ENCODE measurements at regions not wholly inside any gene's neighbourhood (a gene's known extent, or its start where the extent isn't known, plus 50 kb on each side); places are given as distances from the start of the nearest gene placed in this dataset.

DNA sequence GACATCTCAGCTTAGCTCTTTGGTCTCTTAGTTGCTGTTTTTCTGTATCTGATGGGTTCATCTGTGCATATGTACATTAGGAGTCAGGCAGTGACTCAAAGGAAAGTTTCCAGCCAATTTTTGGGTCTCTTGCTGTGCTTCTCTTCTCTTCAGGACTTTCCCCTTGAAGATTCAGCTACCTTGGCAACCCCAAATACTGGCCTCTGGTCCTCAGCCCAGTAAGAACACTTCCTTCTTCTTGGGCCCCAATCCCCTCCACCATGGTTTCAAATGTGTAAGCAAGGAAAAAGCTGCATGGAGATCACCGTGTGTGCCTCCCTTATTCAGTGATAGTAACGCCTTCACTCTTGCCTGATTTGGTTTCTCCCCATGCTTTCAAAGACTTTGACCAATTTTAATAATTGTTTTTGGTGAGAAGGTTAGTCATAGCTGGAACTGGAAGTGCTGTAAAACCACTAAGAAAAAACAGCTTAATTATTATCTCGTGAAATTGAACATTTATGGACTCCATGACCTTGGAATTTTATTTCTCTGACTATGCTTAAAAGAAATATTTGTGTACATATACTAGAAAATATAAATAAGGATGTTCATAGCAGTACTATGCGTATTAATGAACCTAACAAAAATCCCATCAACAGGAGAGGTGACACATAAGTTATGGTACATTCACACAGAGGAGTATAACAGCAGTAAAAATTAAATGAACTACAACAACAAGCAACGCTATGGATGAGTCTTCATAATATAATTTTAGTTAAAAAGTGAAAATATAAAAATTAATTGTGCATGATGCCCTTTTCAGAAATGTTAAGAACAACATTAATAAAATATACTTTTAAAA lies 125.3 kb upstream of the BCL6 start:
- H3K4me3 ChIP-seq (ENCODE audit: low read length) = no peak overlapping the region
- TF ChIP-seq, protein P1, sequence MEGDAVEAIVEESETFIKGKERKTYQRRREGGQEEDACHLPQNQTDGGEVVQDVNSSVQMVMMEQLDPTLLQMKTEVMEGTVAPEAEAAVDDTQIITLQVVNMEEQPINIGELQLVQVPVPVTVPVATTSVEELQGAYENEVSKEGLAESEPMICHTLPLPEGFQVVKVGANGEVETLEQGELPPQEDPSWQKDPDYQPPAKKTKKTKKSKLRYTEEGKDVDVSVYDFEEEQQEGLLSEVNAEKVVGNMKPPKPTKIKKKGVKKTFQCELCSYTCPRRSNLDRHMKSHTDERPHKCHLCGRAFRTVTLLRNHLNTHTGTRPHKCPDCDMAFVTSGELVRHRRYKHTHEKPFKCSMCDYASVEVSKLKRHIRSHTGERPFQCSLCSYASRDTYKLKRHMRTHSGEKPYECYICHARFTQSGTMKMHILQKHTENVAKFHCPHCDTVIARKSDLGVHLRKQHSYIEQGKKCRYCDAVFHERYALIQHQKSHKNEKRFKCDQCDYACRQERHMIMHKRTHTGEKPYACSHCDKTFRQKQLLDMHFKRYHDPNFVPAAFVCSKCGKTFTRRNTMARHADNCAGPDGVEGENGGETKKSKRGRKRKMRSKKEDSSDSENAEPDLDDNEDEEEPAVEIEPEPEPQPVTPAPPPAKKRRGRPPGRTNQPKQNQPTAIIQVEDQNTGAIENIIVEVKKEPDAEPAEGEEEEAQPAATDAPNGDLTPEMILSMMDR (IDR thresholded peaks at IDR 0.05; ENCODE audit: insufficient read depth, low read depth, low read length, missing control alignments) = no peak
- DNase-seq (ENCODE audit: low read depth) = no peak

DNA sequence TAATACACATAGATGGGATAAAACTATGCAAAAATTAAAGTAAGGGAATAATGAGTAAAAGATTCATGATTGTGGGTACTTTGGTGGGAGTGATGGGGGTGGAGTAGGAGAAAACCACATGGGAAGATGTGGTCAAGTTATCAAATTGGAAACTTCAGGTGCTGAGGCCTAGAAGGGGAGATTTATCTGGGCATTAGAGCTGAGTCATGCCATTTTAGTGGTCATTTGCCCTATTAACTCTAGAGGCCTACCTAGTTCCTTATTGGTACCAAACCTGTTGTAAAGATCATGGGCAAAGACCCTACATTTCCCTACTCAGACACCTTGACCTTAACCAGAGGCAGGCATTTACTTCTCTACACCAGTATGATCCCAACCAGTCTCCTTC lies 125.9 kb upstream of the BCL6 start:
- TF ChIP-seq, protein P1 (IDR thresholded peaks at IDR 0.05; ENCODE audit: insufficient read depth, low read depth, low read length, missing control alignments) = no peak
- no peak overlapping the region for H3K4me3 ChIP-seq (ENCODE audit: low read length)
- no peak for DNase-seq (ENCODE audit: low read depth)

DNA sequence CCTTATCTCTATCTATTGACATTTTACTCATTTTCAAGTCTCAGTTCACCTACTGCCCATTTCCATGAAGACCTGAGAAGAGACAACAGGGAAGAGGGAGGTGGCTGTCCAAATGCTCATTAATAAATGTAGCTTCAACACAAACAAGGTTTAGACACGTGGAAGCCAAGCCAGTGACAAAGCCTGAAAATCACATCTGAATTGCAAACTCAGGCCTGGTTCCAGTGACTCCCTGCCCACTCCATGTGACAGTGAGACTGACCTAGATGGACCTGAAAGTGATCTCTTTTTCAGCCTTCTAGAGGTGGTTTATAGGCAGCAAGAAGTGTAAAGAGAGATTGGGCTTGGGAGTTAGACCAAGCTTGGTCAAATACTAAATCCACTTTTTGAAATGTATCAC lies 126.6 kb upstream of the BCL6 start:
- DNase-seq (ENCODE audit: low read depth) = no peak
- TF ChIP-seq, protein P1 (IDR thresholded peaks at IDR 0.05; ENCODE audit: insufficient read depth, low read depth, low read length, missing control alignments) = no peak
- H3K4me3 ChIP-seq (ENCODE audit: low read length) = no peak overlapping the region

DNA sequence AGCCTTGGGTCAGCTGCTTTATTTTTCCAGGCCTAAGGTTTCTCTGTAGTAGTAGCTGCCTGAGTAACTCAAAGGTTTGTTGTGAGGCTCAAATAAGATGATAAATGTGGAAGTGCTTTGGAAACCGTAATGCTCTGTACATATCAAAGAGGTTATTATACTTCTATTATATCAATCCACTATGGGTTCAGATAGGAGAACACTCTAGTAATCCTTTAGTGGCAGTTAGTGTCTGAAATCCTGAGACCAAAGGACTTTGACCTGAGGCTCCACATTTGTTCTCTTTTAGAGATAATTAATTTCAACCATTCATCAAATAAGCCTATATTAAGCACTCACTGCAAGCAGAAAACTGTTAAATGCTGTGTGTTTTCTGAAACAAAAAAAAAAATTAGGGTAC lies 128.6 kb upstream of the BCL6 start:
- H3K4me3 ChIP-seq (ENCODE audit: low read length) = no peak overlapping the region
- DNase-seq (ENCODE audit: low read depth) = no peak
- TF ChIP-seq, protein P1 (IDR thresholded peaks at IDR 0.05; ENCODE audit: insufficient read depth, low read depth, low read length, missing control alignments) = no peak

DNA sequence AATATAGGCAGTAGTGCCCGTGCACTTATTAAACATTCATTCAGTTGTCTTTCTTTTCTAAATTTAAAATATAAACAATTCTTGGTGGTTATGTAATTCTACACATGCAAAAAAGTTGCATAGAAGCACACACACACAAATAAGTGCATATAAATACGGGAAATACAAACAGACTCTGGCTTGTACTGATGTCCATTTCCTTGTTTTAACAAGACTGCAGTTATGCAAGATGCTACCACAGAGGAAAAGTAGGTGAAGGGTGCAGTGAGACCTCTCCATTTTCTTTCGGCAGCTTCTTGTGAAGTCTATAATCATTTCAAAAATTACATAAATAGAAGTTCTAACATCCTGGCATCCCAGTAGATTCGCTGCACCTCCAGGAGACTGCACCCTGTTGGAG lies 130.6 kb upstream of the BCL6 start:
- no peak for DNase-seq (ENCODE audit: low read depth)
- no peak overlapping the region for H3K4me3 ChIP-seq (ENCODE audit: low read length)
- TF ChIP-seq, protein P1 (IDR thresholded peaks at IDR 0.05; ENCODE audit: insufficient read depth, low read depth, low read length, missing control alignments) = no peak

DNA sequence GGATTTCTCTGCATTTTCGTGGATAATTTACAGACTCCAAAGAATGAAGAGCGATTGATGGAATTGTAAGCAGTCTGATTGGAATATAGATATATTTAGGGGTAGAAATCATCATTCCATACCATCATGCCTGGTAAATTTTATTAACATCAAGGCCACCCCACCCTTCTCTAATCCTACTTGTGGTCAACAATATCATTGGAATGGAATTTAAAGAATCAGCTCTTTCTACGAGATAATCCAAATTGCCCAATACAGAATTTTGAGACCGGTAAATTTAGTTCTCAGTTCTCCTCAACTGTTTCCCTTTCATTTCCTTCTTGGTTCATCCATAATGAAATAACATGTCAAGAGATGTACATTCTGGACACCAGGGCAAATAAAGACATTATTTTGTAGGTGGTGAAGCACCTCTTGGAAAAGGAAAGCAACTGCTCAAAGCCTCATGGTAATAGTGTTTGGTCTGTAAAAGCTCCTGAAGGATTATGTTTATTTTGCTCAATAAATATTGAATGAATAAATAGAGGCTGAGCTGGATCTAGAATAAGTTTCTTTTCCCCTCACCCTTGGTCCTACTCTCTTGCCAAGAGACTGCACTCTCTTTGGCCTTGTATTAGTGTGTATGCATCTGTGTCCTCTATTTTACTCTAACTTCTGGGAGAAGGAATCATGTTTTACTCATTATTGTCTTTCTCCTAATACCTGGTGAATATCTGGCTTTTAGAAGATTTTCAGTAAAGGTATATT lies 133.7 kb upstream of the BCL6 start:
- H3K4me3 ChIP-seq (ENCODE audit: low read length) = no peak overlapping the region
- TF ChIP-seq, protein P1 (IDR thresholded peaks at IDR 0.05; ENCODE audit: insufficient read depth, low read depth, low read length, missing control alignments) = no peak
- peak; percentile 21 for DNase-seq (ENCODE audit: low read depth)
